ENCODE measurements at regions not wholly inside any gene's neighbourhood (a gene's known extent, or its start where the extent isn't known, plus 50 kb on each side); places are given as distances from the start of the nearest gene placed in this dataset.

DNA sequence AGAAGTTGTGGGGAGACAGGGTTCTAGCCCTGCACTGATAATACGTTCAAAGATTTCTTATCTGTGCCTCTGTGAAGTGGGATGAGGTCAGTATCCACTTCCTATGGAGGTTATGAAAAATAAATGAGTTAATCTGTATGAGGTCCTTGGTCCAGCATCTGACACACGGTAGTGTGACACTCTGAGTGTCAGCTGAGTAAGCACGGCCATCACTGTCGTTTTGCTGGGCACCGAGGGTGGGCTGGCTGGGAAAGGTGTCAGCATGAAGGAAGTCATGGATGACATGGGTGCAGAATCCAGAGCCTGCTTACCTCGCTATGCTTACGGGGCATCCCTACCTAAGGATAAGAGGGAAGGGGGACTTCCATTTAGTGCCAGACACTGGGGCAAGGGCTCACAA is 150.3 kb downstream of the INHBB start:
- no peak for TF ChIP-seq POLR2A (IDR thresholded peaks at IDR 0.05)
- TF ChIP-seq, protein P1, sequence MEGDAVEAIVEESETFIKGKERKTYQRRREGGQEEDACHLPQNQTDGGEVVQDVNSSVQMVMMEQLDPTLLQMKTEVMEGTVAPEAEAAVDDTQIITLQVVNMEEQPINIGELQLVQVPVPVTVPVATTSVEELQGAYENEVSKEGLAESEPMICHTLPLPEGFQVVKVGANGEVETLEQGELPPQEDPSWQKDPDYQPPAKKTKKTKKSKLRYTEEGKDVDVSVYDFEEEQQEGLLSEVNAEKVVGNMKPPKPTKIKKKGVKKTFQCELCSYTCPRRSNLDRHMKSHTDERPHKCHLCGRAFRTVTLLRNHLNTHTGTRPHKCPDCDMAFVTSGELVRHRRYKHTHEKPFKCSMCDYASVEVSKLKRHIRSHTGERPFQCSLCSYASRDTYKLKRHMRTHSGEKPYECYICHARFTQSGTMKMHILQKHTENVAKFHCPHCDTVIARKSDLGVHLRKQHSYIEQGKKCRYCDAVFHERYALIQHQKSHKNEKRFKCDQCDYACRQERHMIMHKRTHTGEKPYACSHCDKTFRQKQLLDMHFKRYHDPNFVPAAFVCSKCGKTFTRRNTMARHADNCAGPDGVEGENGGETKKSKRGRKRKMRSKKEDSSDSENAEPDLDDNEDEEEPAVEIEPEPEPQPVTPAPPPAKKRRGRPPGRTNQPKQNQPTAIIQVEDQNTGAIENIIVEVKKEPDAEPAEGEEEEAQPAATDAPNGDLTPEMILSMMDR (IDR thresholded peaks at IDR 0.05): no peak
